ENCODE measurements at regions not wholly inside any gene's neighbourhood (a gene's known extent, or its start where the extent isn't known, plus 50 kb on each side); places are given as distances from the start of the nearest gene placed in this dataset.

DNA sequence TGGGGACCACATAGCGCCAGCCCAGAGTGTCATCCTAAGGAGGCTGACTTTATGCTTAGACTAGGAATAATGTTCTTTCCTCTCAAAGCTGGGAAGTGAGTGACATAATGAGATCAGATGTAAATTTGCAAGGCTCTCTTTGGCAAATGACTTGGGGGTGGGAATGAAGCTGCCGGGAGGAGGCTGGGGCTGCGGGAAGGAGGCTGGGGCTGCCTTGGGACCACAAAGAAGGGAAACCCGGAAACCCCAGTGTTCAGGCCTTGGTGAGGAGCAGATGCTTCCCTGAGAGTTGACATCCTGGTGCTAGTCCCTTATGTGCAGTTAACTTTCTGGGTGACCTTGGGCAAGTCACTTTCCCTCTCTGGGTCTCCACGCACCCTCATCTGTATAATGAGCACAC lies 182.0 kb downstream of the CHST1 start:
- Histone ChIP-seq H4K20me1 (ENCODE audit: control insufficient read depth, insufficient read depth, insufficient read length) (no peaks in the 10 kb centered on the region), H2AK5ac (ENCODE audit: insufficient read length, low read length) (no peak overlapping the region), H3K23ac (ENCODE audit: insufficient read length, low read depth, low read length) (no peak overlapping the region), H2AFZ (ENCODE audit: low read length) (no peak overlapping the region), H2BK12ac (ENCODE audit: insufficient read length, low read depth, low read length) (no peak overlapping the region), H4K8ac (replicated peaks; ENCODE audit: insufficient read length, low read depth, low read length) (no peak overlapping the region), H3K56ac (ENCODE audit: insufficient read length, low read depth, low read length) (no peak overlapping the region), H3K23me2 (ENCODE audit: insufficient read length, low read depth, low read length, poor library complexity, severe bottlenecking) (no peaks in the 10 kb centered on the region), H3K4me2 (ENCODE audit: insufficient read depth, insufficient read length, low read length) (no peak overlapping the region), H4K91ac (ENCODE audit: insufficient read length, low read depth, low read length) (no peak overlapping the region), H3K27me3 (ENCODE audit: insufficient read depth, low read length) (no peaks in the 10 kb centered on the region), H3K9me3 (ENCODE audit: control insufficient read depth, low read depth, low read length) (no peaks in the 10 kb centered on the region), H3K4me1 (ENCODE audit: insufficient read depth, low read length) (0 out of 2 replicates have a peak, but pooled peaks cover 3% of the 10 kb centered on the region), H3K79me1 (ENCODE audit: insufficient read depth, low read depth, low read length, poor library complexity, severe bottlenecking) (no peaks in the 10 kb centered on the region), H2BK15ac (ENCODE audit: low read depth, low read length) (no peak overlapping the region), H3K79me2 (ENCODE audit: insufficient read depth, low read length) (no peaks in the 10 kb centered on the region), H3K18ac (ENCODE audit: insufficient read length, low read depth, low read length) (no peak overlapping the region), H2BK5ac (ENCODE audit: insufficient read length, low read length) (no peak overlapping the region), H2BK20ac (ENCODE audit: low read depth, low read length, poor library complexity, severe bottlenecking) (no peak overlapping the region), H3K14ac (ENCODE audit: insufficient read depth, low read length) (no peak overlapping the region), H3K27ac (ENCODE audit: insufficient read length, low read depth, low read length) (no peak overlapping the region), H3K4ac (ENCODE audit: low read depth, low read length) (no peak overlapping the region), H4K5ac (ENCODE audit: insufficient read length, low read depth, low read length) (no peak overlapping the region), H3K9ac (ENCODE audit: extremely low read depth, insufficient read length, low read length) (no peak overlapping the region), H2BK120ac (ENCODE audit: low read depth, low read length, poor library complexity, severe bottlenecking) (no peak overlapping the region), H3T11ph (ENCODE audit: low read length) (no peak overlapping the region)
- peaks cover 6 to 12% of the 10 kb centered on the region in 2 experiments for H3K4me1 Mint-ChIP-seq
- H3K4me3 Mint-ChIP-seq, result no peak overlapping the region
- no peak overlapping the region for H3K27ac Mint-ChIP-seq
- no CpG with 5 or more reads among the region's 5 CpGs for WGBS (ENCODE audit: extremely low coverage, insufficient read length, low lambda C conversion rate)
- H3K27me3 Mint-ChIP-seq (ENCODE audit: low read depth), result peaks cover 8% of the 10 kb centered on the region
- TF ChIP-seq, protein P1, sequence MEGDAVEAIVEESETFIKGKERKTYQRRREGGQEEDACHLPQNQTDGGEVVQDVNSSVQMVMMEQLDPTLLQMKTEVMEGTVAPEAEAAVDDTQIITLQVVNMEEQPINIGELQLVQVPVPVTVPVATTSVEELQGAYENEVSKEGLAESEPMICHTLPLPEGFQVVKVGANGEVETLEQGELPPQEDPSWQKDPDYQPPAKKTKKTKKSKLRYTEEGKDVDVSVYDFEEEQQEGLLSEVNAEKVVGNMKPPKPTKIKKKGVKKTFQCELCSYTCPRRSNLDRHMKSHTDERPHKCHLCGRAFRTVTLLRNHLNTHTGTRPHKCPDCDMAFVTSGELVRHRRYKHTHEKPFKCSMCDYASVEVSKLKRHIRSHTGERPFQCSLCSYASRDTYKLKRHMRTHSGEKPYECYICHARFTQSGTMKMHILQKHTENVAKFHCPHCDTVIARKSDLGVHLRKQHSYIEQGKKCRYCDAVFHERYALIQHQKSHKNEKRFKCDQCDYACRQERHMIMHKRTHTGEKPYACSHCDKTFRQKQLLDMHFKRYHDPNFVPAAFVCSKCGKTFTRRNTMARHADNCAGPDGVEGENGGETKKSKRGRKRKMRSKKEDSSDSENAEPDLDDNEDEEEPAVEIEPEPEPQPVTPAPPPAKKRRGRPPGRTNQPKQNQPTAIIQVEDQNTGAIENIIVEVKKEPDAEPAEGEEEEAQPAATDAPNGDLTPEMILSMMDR (conservative IDR thresholded peaks at IDR 0.05), result no peak
- H3K36me3 Mint-ChIP-seq (ENCODE audit: insufficient read depth in 1 of 3, low read depth in 3 of 3), result no peaks in the 10 kb centered on the region
- no peaks in the 10 kb centered on the region for H3K9me3 Mint-ChIP-seq
- DNase-seq, result no peak

Data from H9 (cell line).